Testis (tissue), 2 donors: ENCODE measurements at regions not wholly inside any gene's neighbourhood (a gene's known extent, or its start where the extent isn't known, plus 50 kb on each side); places are given as distances from the start of the nearest gene placed in this dataset.
"Not testable (repeated sequence)": the region's sequence is repeated elsewhere in the genome, so short reads cannot be mapped to it uniquely, and the experiment has no call there.

Source experiments
- DNase-seq: peaks from one replicate; pipeline ENCODE4 v3.0.0-alpha.2; 2019
- H3K27ac ChIP-seq, 2 donors: fragments of 200-600 bp; sonication (generic); one replicate each; pipeline ENCODE4 v1.5.1; 2019
- H3K27me3 ChIP-seq: fragments of 200-600 bp; sonication (generic); one replicate; pipeline ENCODE4 v1.5.1; 2019
- H3K36me3 ChIP-seq: fragments of 200-600 bp; sonication (generic); one replicate; pipeline ENCODE4 v1.5.1; 2017; ENCODE audit warnings: low read depth; ENCODE audit errors: missing control alignments
- H3K4me1 ChIP-seq: fragments of 200-600 bp; sonication (generic); one replicate; pipeline ENCODE4 v1.5.1; 2019
- H3K4me3 ChIP-seq, 2 donors: fragments of 200-600 bp; sonication (generic); one replicate each; pipeline ENCODE4 v1.5.1; 2017 to 2019
- H3K9me3 ChIP-seq: fragments of 200-600 bp; sonication (generic); one replicate; pipeline ENCODE4 v1.5.1; 2017
- POLR2A ChIP-seq: fragments of 450-650 bp; IDR thresholded peaks from one replicate; pipeline ENCODE4 v1.6.1; 2017; ENCODE audit warnings: antibody characterized with exemption, mild to moderate bottlenecking, moderate library complexity
- WGBS, 2 donors: methylation state at CpG; one replicate each; pipeline ENCODE4 v1.1.5; 2018; 5-methylcytosine and 5-hydroxymethylcytosine counted together
- intact Hi-C: fragments of 100-400 bp; cut with DNase I; formaldehyde crosslinking; loops from one replicate; pipeline ENCODE4 v1.15.1; 2023; ENCODE audit warnings: low total_unique reads
- TF ChIP-seq, protein P1 (sequence below), 3 experiments: fragments of 450-650 bp in 2 of 3; fragments of 200-600 bp in 1 of 3; sonication (generic) in 1 of 3; IDR thresholded peaks; one replicate each; pipeline ENCODE4 v1.5.1; 2016 to 2019; ENCODE audit warnings: antibody characterized with exemption in 3 of 3, mild to moderate bottlenecking in 2 of 3, moderate library complexity in 1 of 3

GRCh38 chr9:103188781-103189350 lies 193.7 kb downstream of the CYLC2 start:
- no peak for TF ChIP-seq POLR2A
- TF ChIP-seq, protein P1, sequence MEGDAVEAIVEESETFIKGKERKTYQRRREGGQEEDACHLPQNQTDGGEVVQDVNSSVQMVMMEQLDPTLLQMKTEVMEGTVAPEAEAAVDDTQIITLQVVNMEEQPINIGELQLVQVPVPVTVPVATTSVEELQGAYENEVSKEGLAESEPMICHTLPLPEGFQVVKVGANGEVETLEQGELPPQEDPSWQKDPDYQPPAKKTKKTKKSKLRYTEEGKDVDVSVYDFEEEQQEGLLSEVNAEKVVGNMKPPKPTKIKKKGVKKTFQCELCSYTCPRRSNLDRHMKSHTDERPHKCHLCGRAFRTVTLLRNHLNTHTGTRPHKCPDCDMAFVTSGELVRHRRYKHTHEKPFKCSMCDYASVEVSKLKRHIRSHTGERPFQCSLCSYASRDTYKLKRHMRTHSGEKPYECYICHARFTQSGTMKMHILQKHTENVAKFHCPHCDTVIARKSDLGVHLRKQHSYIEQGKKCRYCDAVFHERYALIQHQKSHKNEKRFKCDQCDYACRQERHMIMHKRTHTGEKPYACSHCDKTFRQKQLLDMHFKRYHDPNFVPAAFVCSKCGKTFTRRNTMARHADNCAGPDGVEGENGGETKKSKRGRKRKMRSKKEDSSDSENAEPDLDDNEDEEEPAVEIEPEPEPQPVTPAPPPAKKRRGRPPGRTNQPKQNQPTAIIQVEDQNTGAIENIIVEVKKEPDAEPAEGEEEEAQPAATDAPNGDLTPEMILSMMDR (IDR thresholded peaks at IDR 0.05), result no peak
- DNase-seq, result peak; percentile 81

DNA sequence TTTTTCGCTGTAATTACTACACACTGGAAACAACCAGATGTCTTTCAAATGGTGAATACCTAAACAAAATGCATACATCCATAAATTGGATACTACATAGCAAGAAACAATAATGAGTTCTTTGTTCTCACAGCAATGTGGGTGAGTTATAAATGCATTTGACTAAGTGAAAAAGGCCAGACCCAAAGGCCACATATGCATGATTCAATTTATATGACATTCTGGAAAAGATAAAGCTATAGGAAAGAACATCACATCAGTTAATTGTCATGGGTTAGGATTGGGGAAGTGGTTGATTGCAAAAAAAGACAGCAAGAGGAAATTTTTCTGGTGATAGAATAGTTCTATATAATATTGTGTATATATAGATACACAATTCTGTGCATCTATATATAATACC lies 198.9 kb downstream of the CYLC2 start:
- TF ChIP-seq, protein P1 (IDR thresholded peaks at IDR 0.05), result no peak
- no peak for DNase-seq

More at GRCh38 chr9:103188781-103189350, 193.7 kb downstream of the CYLC2 start:
- no peaks in the 10 kb centered on the region for H3K36me3 ChIP-seq
- intact Hi-C loops, result no loop called here
- no peaks in the 10 kb centered on the region for H3K27me3 ChIP-seq
- H3K4me1 ChIP-seq, result peaks cover 10% of the 10 kb centered on the region
- H3K9me3 ChIP-seq, result no peaks in the 10 kb centered on the region
- 23 to 43% methylated on average over 12 of the region's 12 CpGs for WGBS, 2 donors
- no peak overlapping the region for H3K4me3 ChIP-seq
- peak overlapping the region; percentile 2 to 34 for H3K27ac ChIP-seq

DNA sequence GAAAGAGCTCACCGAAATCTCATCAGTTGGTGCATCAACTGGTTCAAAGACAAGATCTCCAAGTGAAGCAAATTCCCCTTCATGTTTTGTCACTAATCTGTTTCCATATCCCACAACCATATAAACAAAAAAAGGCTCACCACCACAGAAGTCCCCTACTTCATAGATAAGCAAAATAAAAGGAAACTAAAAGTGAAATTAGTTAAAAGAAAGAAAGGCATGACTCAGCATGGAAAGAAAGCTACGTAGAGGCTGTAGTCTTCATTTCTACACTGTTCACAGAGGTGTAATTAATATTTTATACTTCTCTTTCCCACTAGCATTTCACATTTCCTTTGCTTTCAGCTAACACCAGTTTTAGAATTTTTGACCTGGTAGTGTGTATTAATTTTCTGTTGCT lies 208.0 kb downstream of the CYLC2 start:
- TF ChIP-seq POLR2A, result no peak
- TF ChIP-seq, protein P1 (IDR thresholded peaks at IDR 0.05), result no peak
- no peaks in the 10 kb centered on the region for H3K36me3 ChIP-seq
- no peaks in the 10 kb centered on the region for H3K9me3 ChIP-seq
- H3K27ac ChIP-seq, result no peak overlapping the region
- no peak overlapping the region for H3K4me3 ChIP-seq
- no peaks in the 10 kb centered on the region for H3K4me1 ChIP-seq
- no peak for DNase-seq
- intact Hi-C loops, result no loop called here
- 71 to 78% methylated on average over 2 of the region's 2 CpGs for WGBS, 2 donors
- H3K27me3 ChIP-seq, result no peaks in the 10 kb centered on the region

More for the DNA sequence above, 198.9 kb downstream of the CYLC2 start:
- Histone ChIP-seq H3K9me3 (no peaks in the 10 kb centered on the region), H3K27ac (no peak overlapping the region), H3K27me3 (no peaks in the 10 kb centered on the region), H3K4me3 (no peak overlapping the region), H3K4me1 (no peaks in the 10 kb centered on the region), H3K36me3 (no peaks in the 10 kb centered on the region)
- intact Hi-C loops, result no loop called here
- 93 to 96% methylated on average over 1 of the region's 1 CpG for WGBS, 2 donors

DNA sequence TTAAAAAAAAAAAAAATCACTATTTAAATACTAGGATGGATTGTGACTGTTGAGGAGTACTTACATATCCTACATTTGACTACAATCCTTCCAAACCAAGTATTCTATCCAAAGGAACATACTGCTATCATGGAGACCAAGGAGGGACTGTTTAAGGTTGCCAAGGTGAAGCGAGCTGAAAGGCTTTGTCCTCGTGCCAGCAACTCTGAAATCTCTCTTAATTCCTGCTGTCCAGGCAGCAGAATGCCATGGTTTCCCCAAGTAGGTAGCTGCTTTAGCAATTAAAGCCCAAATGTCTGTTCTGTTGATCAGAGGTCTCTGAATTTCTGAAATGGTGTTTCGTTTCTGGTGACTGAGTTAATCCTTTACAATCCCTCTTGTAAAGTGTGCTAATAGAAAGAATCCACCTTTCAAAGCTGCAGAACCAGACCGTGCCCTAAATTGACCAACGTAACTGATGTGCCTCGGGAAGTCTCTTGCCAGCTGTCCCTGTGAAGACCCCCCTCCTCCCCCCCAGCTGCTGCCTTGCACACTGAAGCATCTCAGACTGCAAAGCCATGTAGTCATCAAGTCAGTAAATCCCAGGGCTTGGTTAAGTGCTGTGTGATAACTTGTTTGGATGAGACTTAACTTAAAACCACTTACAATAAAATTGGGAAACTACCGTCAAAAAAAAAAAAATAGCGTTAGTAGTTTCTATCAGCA lies 210.9 kb downstream of the CYLC2 start:
- H3K4me3 ChIP-seq, H3K27me3 ChIP-seq, H3K27ac ChIP-seq, intact Hi-C loops, H3K4me1 ChIP-seq, H3K9me3 ChIP-seq, H3K36me3 ChIP-seq, DNase-seq: not testable (repeated sequence)
- 84 to 89% methylated on average over 8 of the region's 8 CpGs for WGBS, 2 donors

GRCh38 chr9:103210607-103211006 lies 215.5 kb downstream of the CYLC2 start:
- intact Hi-C loops, result no loop called here
- no peak overlapping the region for H3K27ac ChIP-seq
- no peak overlapping the region for H3K4me3 ChIP-seq
- WGBS, 2 donors, result 78 to 97% methylated on average over 3 of the region's 3 CpGs
- H3K27me3 ChIP-seq, result no peaks in the 10 kb centered on the region
- no peaks in the 10 kb centered on the region for H3K9me3 ChIP-seq
- TF ChIP-seq, protein P1 (IDR thresholded peaks at IDR 0.05), result no peak
- TF ChIP-seq POLR2A, result no peak
- no peak for DNase-seq
- H3K36me3 ChIP-seq, result no peaks in the 10 kb centered on the region
- H3K4me1 ChIP-seq, result no peaks in the 10 kb centered on the region
